Fibroblast of mammary gland (primary cell): ENCODE measurements at regions not wholly inside any gene's neighbourhood (a gene's known extent, or its start where the extent isn't known, plus 50 kb on each side); places are given as distances from the start of the nearest gene placed in this dataset.
"Not testable (repeated sequence)": the region's sequence is repeated elsewhere in the genome, so short reads cannot be mapped to it uniquely, and the experiment has no call there.

Source experiments
- DNase-seq: peaks from one replicate; pipeline ENCODE4 v3.0.0-alpha.2; 2010; ENCODE audit warnings: low read depth
- H3K4me3 ChIP-seq: 2 replicates; pipeline ENCODE4 v1.5.1; 2011; ENCODE audit warnings: low read depth, mild to moderate bottlenecking, low read length, moderate library complexity; ENCODE audit not compliant: control insufficient read depth
- TF ChIP-seq, protein P1 (sequence below): conservative IDR thresholded peaks from 2 replicates; pipeline ENCODE4 v1.5.1; 2011; ENCODE audit warnings: low read depth, low read length, inconsistent platforms; ENCODE audit not compliant: control insufficient read depth, insufficient read depth

GRCh38 chrX:26562156-26562555 lies 346.2 kb downstream of the MAGEB5 start:
- no peak for DNase-seq
- TF ChIP-seq, protein P1, sequence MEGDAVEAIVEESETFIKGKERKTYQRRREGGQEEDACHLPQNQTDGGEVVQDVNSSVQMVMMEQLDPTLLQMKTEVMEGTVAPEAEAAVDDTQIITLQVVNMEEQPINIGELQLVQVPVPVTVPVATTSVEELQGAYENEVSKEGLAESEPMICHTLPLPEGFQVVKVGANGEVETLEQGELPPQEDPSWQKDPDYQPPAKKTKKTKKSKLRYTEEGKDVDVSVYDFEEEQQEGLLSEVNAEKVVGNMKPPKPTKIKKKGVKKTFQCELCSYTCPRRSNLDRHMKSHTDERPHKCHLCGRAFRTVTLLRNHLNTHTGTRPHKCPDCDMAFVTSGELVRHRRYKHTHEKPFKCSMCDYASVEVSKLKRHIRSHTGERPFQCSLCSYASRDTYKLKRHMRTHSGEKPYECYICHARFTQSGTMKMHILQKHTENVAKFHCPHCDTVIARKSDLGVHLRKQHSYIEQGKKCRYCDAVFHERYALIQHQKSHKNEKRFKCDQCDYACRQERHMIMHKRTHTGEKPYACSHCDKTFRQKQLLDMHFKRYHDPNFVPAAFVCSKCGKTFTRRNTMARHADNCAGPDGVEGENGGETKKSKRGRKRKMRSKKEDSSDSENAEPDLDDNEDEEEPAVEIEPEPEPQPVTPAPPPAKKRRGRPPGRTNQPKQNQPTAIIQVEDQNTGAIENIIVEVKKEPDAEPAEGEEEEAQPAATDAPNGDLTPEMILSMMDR, result no peak
- no peak overlapping the region for H3K4me3 ChIP-seq

DNA sequence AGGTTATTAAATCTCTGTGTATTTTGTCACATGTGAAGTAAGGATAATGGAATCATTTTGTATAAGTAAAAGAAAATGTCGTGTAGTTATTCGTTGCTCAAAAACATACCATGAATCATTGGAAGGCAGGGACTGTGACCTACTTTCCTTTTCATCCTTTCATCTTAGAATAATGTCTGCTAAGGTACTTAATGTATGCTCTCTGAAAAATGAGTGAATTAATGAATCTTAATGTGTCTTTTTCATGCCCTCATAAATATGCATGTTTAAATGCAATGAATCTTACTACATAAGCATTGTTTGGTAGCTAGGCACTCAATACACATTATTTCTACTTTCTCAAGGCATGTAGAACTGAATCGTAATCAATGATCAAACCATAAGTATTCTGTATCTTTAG lies 343.9 kb downstream of the MAGEB5 start:
- no peak for DNase-seq
- TF ChIP-seq, protein P1, result no peak

GRCh38 chrX:26558719-26559386 lies 342.9 kb downstream of the MAGEB5 start:
- DNase-seq, result no peak
- no peak overlapping the region for H3K4me3 ChIP-seq
- TF ChIP-seq, protein P1, result no peak

More for the DNA sequence above, 343.9 kb downstream of the MAGEB5 start:
- no peak overlapping the region for H3K4me3 ChIP-seq

GRCh38 chrX:26557691-26558321 lies 341.8 kb downstream of the MAGEB5 start:
- DNase-seq, result no peak
- H3K4me3 ChIP-seq, result no peak overlapping the region
- TF ChIP-seq, protein P1, result no peak

GRCh38 chrX:26525768-26526167 lies 309.8 kb downstream of the MAGEB5 start:
- not testable (repeated sequence) for H3K4me3 ChIP-seq, DNase-seq

DNA sequence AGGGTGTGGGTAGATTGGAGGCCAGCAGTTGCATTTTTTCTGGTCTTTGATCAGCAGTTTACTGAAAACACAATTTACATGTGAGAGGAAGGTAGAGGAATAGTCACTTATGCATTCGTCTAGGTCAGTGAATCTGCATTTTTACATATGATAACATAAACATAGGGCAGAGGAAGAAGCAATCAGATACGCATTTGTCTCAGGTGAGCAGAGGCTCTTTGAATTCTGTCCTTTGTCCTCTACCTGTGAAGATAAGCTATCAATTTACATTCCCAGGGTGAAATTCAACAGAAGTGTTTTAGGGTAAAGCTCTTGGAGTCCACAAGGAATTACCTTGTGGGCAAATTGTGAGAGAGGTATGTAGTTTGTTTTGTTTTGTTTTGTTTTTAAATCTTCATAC lies 306.5 kb downstream of the MAGEB5 start:
- DNase-seq, result no peak
- TF ChIP-seq, protein P1, result no peak
- no peak overlapping the region for H3K4me3 ChIP-seq

DNA sequence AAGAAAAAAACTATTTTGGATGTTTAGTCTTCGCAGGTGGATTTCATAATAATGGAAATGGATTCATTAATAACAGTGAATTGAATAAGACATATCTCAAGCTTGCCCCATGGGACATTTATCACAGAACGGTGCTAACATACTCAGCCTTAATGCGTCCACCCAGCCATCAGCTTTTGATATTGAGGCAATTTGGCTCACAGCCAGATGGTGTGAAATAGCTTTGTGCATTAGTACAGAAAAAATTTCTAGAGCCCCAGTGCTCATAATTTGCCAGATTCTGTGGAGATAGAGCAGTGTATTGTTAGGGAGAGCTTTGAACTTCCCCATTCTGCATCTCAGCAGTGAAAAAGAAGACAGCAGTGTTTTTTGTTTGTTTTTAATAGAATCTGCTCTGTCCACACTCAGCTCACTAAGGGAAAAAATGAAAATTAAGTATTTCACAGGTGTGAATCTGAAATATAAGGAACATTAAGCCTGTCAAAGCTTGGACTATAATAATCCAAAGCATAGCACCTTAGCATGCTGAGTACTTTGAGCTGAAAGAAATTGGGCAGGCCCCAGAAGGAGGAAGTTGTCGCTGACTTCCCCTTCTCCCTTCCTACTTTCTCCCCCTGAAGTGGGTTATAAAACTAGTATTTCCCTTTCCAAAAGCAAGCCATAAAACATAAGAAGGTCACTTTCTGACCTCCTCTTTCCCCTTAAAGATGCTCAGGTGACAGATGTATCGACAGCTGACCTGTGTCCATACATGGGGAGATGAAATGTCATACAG lies 295.8 kb downstream of the MAGEB5 start:
- H3K4me3 ChIP-seq, result no peak overlapping the region
- DNase-seq, result no peak
- TF ChIP-seq, protein P1, result no peak
